ENCODE measurements at regions not wholly inside any gene's neighbourhood (a gene's known extent, or its start where the extent isn't known, plus 50 kb on each side); places are given as distances from the start of the nearest gene placed in this dataset.

- intact Hi-C loops (cut with DNase I), result no loop called here
- Histone ChIP-seq H3K4me1 (peaks cover 0 to 5% (median 0%) of the 10 kb centered on the region in 12 donors), H3K27me3 (no peaks in the 10 kb centered on the region), H3K36me3 (no peaks in the 10 kb centered on the region), H3K4me3 (no peak overlapping the region), H3K9me3 (no peaks in the 10 kb centered on the region), H3K27ac (no peak overlapping the region)
- ATAC-seq, result no peak
- no peak for TF ChIP-seq POLR2A (IDR thresholded peaks at IDR 0.05)
- TF ChIP-seq, protein P1, sequence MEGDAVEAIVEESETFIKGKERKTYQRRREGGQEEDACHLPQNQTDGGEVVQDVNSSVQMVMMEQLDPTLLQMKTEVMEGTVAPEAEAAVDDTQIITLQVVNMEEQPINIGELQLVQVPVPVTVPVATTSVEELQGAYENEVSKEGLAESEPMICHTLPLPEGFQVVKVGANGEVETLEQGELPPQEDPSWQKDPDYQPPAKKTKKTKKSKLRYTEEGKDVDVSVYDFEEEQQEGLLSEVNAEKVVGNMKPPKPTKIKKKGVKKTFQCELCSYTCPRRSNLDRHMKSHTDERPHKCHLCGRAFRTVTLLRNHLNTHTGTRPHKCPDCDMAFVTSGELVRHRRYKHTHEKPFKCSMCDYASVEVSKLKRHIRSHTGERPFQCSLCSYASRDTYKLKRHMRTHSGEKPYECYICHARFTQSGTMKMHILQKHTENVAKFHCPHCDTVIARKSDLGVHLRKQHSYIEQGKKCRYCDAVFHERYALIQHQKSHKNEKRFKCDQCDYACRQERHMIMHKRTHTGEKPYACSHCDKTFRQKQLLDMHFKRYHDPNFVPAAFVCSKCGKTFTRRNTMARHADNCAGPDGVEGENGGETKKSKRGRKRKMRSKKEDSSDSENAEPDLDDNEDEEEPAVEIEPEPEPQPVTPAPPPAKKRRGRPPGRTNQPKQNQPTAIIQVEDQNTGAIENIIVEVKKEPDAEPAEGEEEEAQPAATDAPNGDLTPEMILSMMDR (IDR thresholded peaks at IDR 0.05), result no peak
- WGBS, 4 donors, result 83 to 90% (median 86%) methylated on average over 17 of the region's 17 CpGs
- no peak for DNase-seq
Observed at GRCh38 chr11:19407677-19408270, 167.0 kb upstream of the E2F8 start.

- Histone ChIP-seq H3K36me3 (no peaks in the 10 kb centered on the region), H3K9me3 (no peaks in the 10 kb centered on the region), H3K4me3 (no peak overlapping the region), H3K27ac (no peak overlapping the region), H3K4me1 (peaks cover 0 to 5% (median 0%) of the 10 kb centered on the region in 12 donors), H3K27me3 (no peaks in the 10 kb centered on the region)
- DNase-seq (no peak), ATAC-seq (no peak)
- no peak for TF ChIP-seq POLR2A (IDR thresholded peaks at IDR 0.05)
- TF ChIP-seq, protein P1 (IDR thresholded peaks at IDR 0.05), result no peak
- intact Hi-C loops (cut with DNase I), result no loop called here
- 86 to 92% (median 88%) methylated on average over 4 of the region's 4 CpGs for WGBS, 4 donors
Observed at GRCh38 chr11:19405966-19406365, 165.2 kb upstream of the E2F8 start.

GRCh38 chr11:19404787-19405186 lies 164.0 kb upstream of the E2F8 start:
- Histone ChIP-seq H3K36me3 (no peaks in the 10 kb centered on the region), H3K27ac (no peak overlapping the region), H3K4me1 (peaks cover 0 to 5% (median 0%) of the 10 kb centered on the region in 12 donors), H3K27me3 (no peaks in the 10 kb centered on the region), H3K4me3 (no peak overlapping the region), H3K9me3 (no peaks in the 10 kb centered on the region)
- TF ChIP-seq POLR2A (IDR thresholded peaks at IDR 0.05), result no peak
- TF ChIP-seq, protein P1 (IDR thresholded peaks at IDR 0.05), result no peak
- DNase-seq, result no peak
- WGBS, 4 donors, result 62 to 76% (median 69%) methylated on average over 6 of the region's 6 CpGs
- ATAC-seq, result no peak
- intact Hi-C loops (cut with DNase I), result no loop called here

DNA sequence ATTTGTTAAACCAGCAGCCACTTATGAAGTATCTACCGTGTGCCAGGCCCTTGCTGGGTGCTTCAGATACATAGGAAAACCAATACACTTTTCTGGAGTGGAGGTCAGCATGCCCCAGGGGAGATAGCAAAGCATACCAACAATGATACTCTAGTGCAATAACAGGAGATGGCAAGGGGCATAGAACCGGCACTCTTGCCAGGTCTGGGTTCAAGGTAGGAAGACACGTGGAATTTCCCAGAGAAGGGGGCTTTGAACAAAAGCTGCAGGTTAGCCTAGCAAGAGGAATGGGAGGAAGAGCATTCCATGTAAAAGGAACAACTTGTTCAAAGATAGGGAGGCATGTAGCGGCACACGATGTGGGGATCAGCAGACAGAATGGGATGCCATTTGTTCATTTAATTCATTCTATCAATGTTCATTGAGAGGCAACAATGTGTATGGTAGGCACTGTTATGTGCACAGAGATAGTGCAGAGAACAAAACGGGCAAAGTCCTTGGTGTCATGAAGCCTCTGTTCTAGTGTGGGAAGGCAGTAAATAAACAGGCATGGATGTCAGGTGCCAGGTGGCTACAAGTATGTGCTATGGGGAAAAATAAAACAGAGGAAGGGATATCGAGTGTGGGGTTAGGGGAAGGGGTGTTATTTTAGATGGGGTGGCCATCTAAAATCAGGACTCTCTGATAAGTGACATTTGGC lies 162.6 kb upstream of the E2F8 start:
- Histone ChIP-seq H3K27ac (no peak overlapping the region), H3K36me3 (no peaks in the 10 kb centered on the region), H3K27me3 (no peaks in the 10 kb centered on the region), H3K4me3 (no peak overlapping the region), H3K9me3 (no peaks in the 10 kb centered on the region), H3K4me1 (peaks cover 0 to 8% (median 0%) of the 10 kb centered on the region in 12 donors)
- no peak for DNase-seq
- intact Hi-C loops (cut with DNase I), result no loop called here
- TF ChIP-seq, protein P1 (IDR thresholded peaks at IDR 0.05), result no peak
- WGBS, 4 donors, result 79 to 85% (median 82%) methylated on average over 7 of the region's 7 CpGs
- ATAC-seq, result no peak
